Inflammatory macrophage treated with lipopolysaccharide for 1 hour (primary cell): ENCODE measurements at regions not wholly inside any gene's neighbourhood (a gene's known extent, or its start where the extent isn't known, plus 50 kb on each side); places are given as distances from the start of the nearest gene placed in this dataset.

ENCODE experiments used
- DNase-seq, 2 donors: peaks; one replicate each; pipeline ENCODE4 v3.0.0-alpha.2; 2020 to 2022

GRCh38 chr13:110097013-110097412 is 209.9 kb downstream of the COL4A1 start:
- no peak for DNase-seq

GRCh38 chr13:110092831-110093247 is 214.1 kb downstream of the COL4A1 start:
- DNase-seq, result peak; percentile 16 to 53

- DNase-seq, result no peak
Measured at GRCh38 chr13:110089815-110090214, 217.1 kb downstream of the COL4A1 start.

DNA sequence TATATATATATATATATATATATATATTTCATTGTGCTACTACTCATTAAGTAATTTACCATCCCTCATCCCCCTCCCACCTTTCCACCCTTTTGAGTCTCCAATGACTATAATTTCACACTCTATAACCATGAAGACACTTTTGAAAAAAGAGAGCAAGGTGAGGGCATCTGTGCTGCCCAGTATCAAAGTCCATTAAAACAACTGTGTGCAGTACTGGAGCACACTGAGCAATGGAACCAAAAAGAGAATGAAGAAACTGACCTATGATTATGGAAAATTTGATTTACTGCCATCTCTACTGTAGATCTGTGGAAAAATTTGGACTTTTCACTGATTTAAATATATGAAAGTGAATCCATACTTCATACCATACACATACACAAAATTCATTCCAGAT is 217.9 kb downstream of the COL4A1 start:
- no peak for DNase-seq

DNA sequence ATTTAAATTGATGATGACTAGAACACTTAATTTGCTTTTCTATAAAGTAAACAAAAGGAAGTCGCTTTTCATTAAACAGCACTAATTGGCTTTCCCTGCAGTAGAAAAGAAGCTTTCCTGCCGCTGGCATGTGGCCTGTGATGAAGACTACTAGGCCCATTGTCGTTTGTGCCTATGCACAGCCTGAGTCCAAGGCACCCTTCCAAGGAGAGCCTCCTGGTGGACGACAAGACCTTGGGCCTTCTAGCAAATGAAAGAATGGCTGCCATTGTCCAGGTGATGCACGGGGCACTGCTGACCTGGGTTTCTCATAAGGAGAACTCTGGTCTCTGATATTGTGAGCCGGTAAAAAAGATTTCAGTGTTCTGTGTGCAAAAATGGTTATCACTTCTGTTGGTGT is 233.0 kb downstream of the COL4A1 start:
- DNase-seq, result no peak

DNA sequence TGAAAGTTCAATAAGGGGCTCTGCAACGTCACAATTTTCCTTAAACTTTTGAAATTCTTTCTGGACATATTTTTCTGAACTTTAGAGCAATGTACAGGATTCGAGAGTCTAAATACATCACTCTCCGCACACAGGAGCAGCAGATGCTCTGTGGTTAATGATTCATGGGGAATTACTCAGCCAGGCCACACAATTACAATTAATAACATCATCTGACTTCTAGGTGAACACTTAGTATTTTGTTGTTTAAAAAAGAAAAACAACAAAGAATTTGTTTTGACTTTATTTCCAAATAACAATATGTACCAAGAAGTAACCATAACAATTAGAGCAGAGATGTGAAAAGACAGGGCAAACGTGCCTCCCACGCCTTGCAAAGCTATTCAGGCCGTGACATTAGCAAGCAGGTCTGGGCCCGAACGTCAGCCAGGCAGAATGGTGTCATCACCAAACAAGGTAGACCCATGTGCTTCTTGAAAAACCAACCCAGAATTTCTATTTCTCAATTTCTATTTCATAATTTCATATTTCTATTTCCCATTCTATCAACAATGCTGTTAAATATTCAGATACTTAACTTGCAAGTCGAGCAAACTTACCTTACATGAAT is 236.3 kb downstream of the COL4A1 start:
- no peak for DNase-seq

GRCh38 chr13:110070046-110070445 is 236.9 kb downstream of the COL4A1 start:
- no peak for DNase-seq

- DNase-seq, result no peak
Measured at GRCh38 chr13:110068176-110068473, 238.8 kb downstream of the COL4A1 start.

DNA sequence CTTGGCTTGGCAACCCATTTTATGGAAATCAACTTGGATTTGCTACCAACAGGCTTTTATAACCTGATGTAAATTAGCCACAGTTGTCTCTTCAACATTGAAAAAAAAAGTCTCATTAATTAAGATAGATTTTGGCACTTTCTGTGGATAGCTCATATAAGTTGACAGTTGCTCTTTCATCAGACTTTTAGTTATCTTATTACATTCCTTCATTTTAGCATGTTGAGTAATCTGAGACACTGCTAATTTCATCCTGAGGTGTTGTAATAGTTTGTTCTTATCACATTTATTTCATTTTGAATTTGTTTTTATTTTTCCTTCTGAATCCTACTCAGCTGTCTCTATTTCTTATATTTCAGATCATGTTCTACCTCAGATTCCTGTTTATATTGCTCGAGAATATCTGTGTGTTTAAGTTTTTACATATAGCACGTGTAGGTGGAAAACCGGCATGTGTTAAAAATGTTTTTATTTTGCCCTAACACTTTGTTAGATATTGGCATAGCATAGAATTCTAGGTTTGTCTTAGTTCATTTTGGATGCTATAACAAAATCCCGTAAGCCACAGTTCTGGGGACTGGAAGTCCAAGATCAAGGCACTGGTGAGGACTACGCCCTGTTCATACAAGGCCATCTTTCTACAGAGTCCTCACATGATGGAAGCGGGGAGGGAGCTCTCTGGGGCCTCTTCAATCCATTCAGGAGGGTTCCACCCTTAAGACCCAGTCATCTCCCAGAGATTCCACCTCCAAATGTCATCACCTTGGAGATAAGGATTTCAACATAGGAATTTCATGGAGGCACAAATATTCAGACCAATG is 239.4 kb downstream of the COL4A1 start:
- DNase-seq, result no peak

DNA sequence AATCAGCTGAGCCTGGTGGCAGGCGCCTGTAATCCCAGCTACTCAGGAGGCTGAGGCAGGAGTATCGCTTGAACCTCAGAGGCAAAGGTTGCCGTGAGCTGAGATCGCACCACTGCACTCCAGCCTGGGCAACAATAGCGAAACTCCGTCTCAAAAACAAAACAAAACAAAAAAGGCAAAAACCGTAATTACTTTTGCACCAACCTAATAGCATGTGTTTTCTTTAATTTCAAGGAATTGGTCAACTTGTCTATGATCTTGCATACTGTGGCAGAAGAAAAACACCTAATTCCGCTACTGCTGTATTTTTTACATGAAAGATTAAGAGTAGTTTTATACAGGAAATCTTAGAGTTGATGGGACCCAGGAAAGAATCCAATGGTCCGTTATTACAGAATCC is 241.2 kb downstream of the COL4A1 start:
- DNase-seq, result no peak

GRCh38 chr13:110063490-110064421 is 243.2 kb downstream of the COL4A1 start:
- no peak for DNase-seq

DNA sequence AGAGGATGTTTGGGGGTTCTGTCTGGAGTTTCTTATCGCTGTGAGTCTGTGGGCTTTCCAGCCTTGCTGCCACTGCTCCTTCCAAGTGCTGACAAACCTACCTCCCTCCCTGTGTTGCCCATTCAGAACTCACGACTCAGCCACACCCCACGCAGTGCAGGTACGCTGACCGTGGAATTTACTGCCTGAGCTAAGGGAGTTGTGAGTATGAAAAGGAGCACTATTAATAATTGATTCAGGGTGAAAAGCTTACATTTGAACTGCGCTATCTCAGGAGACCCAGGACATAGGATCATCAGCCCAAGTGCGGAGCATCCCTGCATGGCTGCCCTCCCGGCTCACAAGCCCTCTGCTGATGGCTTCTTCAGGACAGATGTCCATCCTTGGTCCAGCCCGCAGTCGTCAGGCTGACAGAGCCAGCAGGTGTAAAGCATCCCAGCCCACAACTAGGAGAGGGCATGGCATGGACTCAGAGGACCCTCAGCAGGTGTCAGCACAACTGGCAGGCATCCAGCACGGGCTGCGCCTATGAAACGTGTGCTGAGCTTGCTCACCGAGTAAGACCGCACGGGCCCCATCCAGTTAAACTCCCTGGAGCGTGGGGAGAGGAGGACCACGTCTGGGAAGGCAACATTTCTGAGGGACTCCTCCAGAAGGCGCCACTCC is 244.0 kb downstream of the COL4A1 start:
- DNase-seq, result no peak

DNA sequence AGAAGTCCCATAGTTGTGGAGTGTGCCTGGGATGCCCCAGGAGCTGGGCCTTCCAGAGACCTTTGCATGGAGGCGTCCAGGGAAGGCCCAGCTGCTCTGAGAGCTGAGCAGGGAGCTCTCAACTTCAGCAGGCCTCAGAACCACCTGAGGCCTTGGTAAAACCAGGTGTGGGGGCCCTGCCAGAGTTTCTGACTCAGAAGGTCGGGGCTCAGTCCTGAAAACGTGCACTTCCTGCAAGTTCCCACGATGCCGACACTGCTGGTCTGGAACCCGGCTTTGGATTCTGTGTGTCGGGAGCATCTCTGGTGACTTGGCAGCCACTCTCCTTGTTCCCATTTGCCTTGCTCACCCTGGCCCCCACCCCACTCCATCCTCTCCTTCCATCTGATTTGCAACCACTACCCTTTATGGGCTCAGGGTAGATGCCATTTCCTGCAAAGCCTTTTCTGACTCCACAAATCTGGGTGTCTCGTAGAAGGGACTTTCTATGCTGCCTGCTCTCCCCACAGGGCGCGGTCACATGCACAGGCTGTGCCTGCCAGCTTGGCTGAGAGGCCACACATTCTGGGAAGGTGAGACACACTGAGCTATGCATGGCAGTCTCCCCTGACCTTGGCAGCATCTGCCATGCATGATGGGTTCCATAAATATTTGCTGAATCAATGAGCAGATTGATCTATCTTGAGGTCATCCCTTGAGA is 244.7 kb downstream of the COL4A1 start:
- no peak for DNase-seq

GRCh38 chr13:110061270-110061669 is 245.7 kb downstream of the COL4A1 start:
- no peak for DNase-seq

DNA sequence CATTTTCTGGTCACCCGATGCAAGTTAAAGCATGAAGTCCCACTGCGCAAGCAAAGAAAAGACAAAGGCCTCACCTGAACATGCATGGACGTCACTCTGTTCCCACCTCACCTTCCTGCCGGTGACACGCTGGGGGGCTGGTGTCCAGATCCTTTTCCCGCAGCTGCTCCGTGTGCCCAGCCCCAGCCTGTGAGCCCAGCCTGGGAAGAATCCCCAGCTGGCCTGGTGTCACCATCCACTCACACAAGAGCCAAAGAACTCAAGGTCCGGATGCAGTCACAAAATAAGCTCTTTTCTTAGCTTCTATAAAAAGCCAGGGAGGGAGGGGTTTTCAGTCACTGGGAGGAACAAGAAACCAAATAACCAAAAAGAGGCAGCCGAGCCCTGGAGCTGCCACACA is 249.9 kb downstream of the COL4A1 start:
- DNase-seq, result no peak

DNA sequence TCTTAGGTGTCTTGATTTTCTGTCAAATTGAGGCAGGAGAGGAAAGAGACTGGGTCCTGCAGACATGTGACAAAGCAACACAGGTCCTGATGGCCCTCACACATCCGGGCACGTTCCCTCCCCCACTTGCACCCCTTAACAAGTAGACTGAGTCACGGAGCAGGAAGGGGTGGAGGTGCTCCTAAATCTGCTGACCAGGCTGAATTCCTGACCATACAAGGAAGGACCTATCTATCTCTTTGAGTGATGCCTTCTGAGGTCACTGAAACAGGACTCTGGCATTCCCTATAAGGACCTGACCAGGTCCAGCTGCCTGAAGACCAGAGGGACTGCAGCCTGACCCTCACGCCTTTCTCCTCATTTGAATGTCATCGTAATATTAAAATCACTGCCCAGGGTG is 250.3 kb downstream of the COL4A1 start:
- DNase-seq, result no peak

DNA sequence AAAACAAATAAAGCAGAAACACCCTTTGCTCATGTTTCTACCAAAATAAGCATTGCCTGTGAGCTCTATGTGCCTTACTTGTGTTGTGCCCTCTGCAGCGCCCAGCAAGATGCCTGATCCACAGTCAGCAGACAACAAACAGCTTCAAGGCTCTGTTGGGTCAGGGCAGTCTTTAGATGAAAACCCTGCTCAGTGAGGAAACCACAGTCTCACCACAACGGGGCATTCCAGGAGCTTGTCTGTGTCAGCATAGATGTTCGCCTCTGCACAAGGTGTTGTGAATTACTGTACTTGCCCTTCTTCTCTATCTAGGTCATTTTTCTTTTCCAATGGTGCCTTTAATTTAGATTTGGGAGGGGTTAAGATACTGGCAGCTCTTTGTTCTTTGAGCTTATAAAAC is 251.9 kb downstream of the COL4A1 start:
- peak in 1 of 2 donors; percentile 30 for DNase-seq

DNA sequence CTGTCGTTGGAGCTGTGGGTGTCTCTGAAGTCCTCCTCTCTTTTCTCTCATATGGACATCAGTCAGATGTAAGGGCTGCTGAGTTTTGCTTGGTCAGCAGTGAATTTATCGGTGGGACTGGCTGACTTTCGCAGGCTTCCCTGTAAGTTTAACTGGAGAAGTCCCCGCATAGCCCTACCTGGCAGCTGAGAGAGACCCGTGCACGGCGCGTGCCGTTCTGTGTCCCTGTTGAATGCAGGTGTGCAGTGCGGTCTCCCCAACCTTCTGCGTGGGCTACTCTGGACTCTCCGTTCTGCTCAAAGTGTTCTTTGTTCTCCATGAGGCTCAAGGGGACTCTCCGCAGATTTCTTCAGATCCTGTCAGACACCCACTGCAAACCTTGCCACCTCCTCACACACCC is 252.9 kb downstream of the COL4A1 start:
- no peak for DNase-seq

- DNase-seq, result no peak
Measured at GRCh38 chr13:110047496-110047895, 259.5 kb downstream of the COL4A1 start.

GRCh38 chr13:110046811-110047210 is 260.1 kb downstream of the COL4A1 start:
- DNase-seq, result no peak

- no peak for DNase-seq
Measured at GRCh38 chr13:110045919-110046318, 259.5 kb upstream of the IRS2 start.

DNA sequence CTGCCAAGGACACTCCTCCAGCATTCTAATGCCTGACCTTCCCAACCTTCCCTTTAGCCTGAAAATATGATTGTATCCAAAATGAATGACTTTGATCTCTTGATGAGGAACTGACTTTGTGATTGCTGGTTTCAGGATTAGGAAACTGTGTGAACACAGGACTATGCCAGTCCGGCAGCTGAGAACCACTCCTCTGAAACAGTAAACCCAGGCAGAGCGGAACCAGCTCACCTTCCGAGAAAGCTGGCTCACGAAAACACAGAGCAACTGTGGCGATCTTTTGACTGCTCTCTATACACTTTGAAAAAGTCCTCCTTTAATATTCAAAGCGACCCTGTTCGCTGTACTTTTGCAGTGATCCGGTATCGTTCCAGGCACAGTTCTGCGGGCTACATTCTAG is 258.8 kb upstream of the IRS2 start:
- no peak for DNase-seq
